SW480 (cell line): ENCODE measurements at regions not wholly inside any gene's neighbourhood (a gene's known extent, or its start where the extent isn't known, plus 50 kb on each side); places are given as distances from the start of the nearest gene placed in this dataset.
"Not testable (repeated sequence)": the region's sequence is repeated elsewhere in the genome, so short reads cannot be mapped to it uniquely, and the experiment has no call there.

Experiments used
- DNase-seq: peaks from one replicate; pipeline ENCODE4 v3.0.0-alpha.2; 2016; ENCODE audit warnings: low spot score

- no peak for DNase-seq
Measured at GRCh38 chr3:106881186-106881585, 496.1 kb upstream of the CCDC54 start.

- no peak for DNase-seq
Measured at GRCh38 chr3:106882297-106882696, 494.9 kb upstream of the CCDC54 start.

- no peak for DNase-seq
Measured at GRCh38 chr3:106906074-106906473, 471.2 kb upstream of the CCDC54 start.

- DNase-seq, result no peak
Measured at GRCh38 chr3:106908181-106908938, 468.9 kb upstream of the CCDC54 start.

- no peak for DNase-seq
Measured at GRCh38 chr3:106913111-106913698, 464.0 kb upstream of the CCDC54 start.

- no peak for DNase-seq
Measured at GRCh38 chr3:106913966-106914365, 463.3 kb upstream of the CCDC54 start.

- DNase-seq, result no peak
Measured at GRCh38 chr3:106920609-106921008, 456.6 kb upstream of the CCDC54 start.

GRCh38 chr3:106929081-106929480 is 448.2 kb upstream of the CCDC54 start:
- DNase-seq, result no peak

- no peak for DNase-seq
Measured at GRCh38 chr3:106930086-106930485, 447.2 kb upstream of the CCDC54 start.

- DNase-seq, result no peak
Measured at GRCh38 chr3:106931904-106932303, 445.3 kb upstream of the CCDC54 start.

GRCh38 chr3:106936337-106936736 is 440.9 kb upstream of the CCDC54 start:
- DNase-seq, result no peak

- no peak for DNase-seq
Measured at GRCh38 chr3:106942051-106942450, 435.2 kb upstream of the CCDC54 start.

- DNase-seq, result no peak
Measured at GRCh38 chr3:106943071-106943470, 434.2 kb upstream of the CCDC54 start.

GRCh38 chr3:106945435-106945834 is 431.8 kb upstream of the CCDC54 start:
- DNase-seq, result no peak

GRCh38 chr3:106946866-106947265 is 430.4 kb upstream of the CCDC54 start:
- no peak for DNase-seq

- no peak for DNase-seq
Measured at GRCh38 chr3:106957029-106957428, 420.2 kb upstream of the CCDC54 start.

- DNase-seq, result no peak
Measured at GRCh38 chr3:106962993-106963392, 414.2 kb upstream of the CCDC54 start.

- no peak for DNase-seq
Measured at GRCh38 chr3:106963442-106963841, 413.8 kb upstream of the CCDC54 start.

- no peak for DNase-seq
Measured at GRCh38 chr3:106965307-106965706, 411.9 kb upstream of the CCDC54 start.

GRCh38 chr3:106969596-106969995 is 407.6 kb upstream of the CCDC54 start:
- no peak for DNase-seq

- DNase-seq, result no peak
Measured at GRCh38 chr3:106981392-106981791, 395.8 kb upstream of the CCDC54 start.

GRCh38 chr3:106985721-106986120 is 391.5 kb upstream of the CCDC54 start:
- no peak for DNase-seq

GRCh38 chr3:106998841-106999682 is 378.2 kb upstream of the CCDC54 start:
- DNase-seq, result not testable (repeated sequence)
